Epithelial cell of esophagus (primary cell): ENCODE measurements at regions not wholly inside any gene's neighbourhood (a gene's known extent, or its start where the extent isn't known, plus 50 kb on each side); places are given as distances from the start of the nearest gene placed in this dataset.

Experiments
- DNase-seq: peaks from one replicate; pipeline ENCODE4 v3.0.0; 2010; ENCODE audit warnings: low read depth
- H3K4me3 ChIP-seq: 2 replicates; pipeline ENCODE4 v1.5.1; 2011; ENCODE audit warnings: mild to moderate bottlenecking, low read length, control low read depth
- CTCF ChIP-seq: IDR thresholded peaks from 2 replicates; pipeline ENCODE4 v1.5.1; 2011; ENCODE audit warnings: low read depth, mild to moderate bottlenecking, low read length, control low read depth, inconsistent platforms; ENCODE audit not compliant: insufficient read depth; ENCODE audit errors: missing control alignments

- no peak for DNase-seq
- TF ChIP-seq CTCF: no peak
- no peak overlapping the region for H3K4me3 ChIP-seq
Observed at GRCh38 chrX:57204306-57204705, 67.1 kb upstream of the SPIN2A start.

- TF ChIP-seq CTCF: no peak
- H3K4me3 ChIP-seq: no peak overlapping the region
- no peak for DNase-seq
Observed at GRCh38 chrX:57211906-57212305, 74.6 kb upstream of the FAAH2 start.

- TF ChIP-seq CTCF: no peak
- DNase-seq: peak; percentile 34
- H3K4me3 ChIP-seq: no peak overlapping the region
Observed at GRCh38 chrX:57227691-57228090, 58.8 kb upstream of the FAAH2 start.

GRCh38 chrX:57232658-57233360, 53.7 kb upstream of the FAAH2 start:
- DNase-seq: no peak
- TF ChIP-seq CTCF: no peak
- no peak overlapping the region for H3K4me3 ChIP-seq
